ENCODE measurements at regions not wholly inside any gene's neighbourhood (a gene's known extent, or its start where the extent isn't known, plus 50 kb on each side); places are given as distances from the start of the nearest gene placed in this dataset.

GRCh38 chr4:14387647-14388046 lies 614.6 kb upstream of the CPEB2 start:
- no peak for DNase-seq (ENCODE audit: low read depth in 2 of 2)
- no peak for TF ChIP-seq CTCF (IDR thresholded peaks at IDR 0.05; ENCODE audit: low read depth, low read length)
- no peak overlapping the region for H3K4me3 ChIP-seq (replicated peaks in 1 of 2; ENCODE audit: low read depth in 2 of 2, low read length in 2 of 2)

- TF ChIP-seq CTCF (IDR thresholded peaks at IDR 0.05; ENCODE audit: low read depth, low read length): no peak
- DNase-seq (ENCODE audit: low read depth in 2 of 2): no peak
- no peak overlapping the region for H3K4me3 ChIP-seq (replicated peaks in 1 of 2; ENCODE audit: low read depth in 2 of 2, low read length in 2 of 2)
These were observed 609.9 kb upstream of the CPEB2 start for GRCh38 chr4:14392378-14392777.

- H3K4me3 ChIP-seq (replicated peaks in 1 of 2; ENCODE audit: low read depth in 2 of 2, low read length in 2 of 2): no peak overlapping the region
- TF ChIP-seq CTCF (IDR thresholded peaks at IDR 0.05; ENCODE audit: low read depth, low read length): no peak
- no peak for DNase-seq (ENCODE audit: low read depth in 2 of 2)
These were observed 606.1 kb upstream of the CPEB2 start for GRCh38 chr4:14396183-14396582.

GRCh38 chr4:14399848-14400247 lies 602.4 kb upstream of the CPEB2 start:
- DNase-seq (ENCODE audit: low read depth in 2 of 2): peak in 1 of 2 donors; percentile 30
- no peak overlapping the region for H3K4me3 ChIP-seq (replicated peaks in 1 of 2; ENCODE audit: low read depth in 2 of 2, low read length in 2 of 2)
- TF ChIP-seq CTCF (IDR thresholded peaks at IDR 0.05; ENCODE audit: low read depth, low read length): no peak

GRCh38 chr4:14400307-14400706 lies 602.0 kb upstream of the CPEB2 start:
- DNase-seq (ENCODE audit: low read depth in 2 of 2): peak in 1 of 2 donors; percentile 18
- TF ChIP-seq CTCF (IDR thresholded peaks at IDR 0.05; ENCODE audit: low read depth, low read length): no peak
- H3K4me3 ChIP-seq (replicated peaks in 1 of 2; ENCODE audit: low read depth in 2 of 2, low read length in 2 of 2): no peak overlapping the region

GRCh38 chr4:14403132-14403531 lies 599.1 kb upstream of the CPEB2 start:
- TF ChIP-seq CTCF (IDR thresholded peaks at IDR 0.05; ENCODE audit: low read depth, low read length): no peak
- H3K4me3 ChIP-seq (replicated peaks in 1 of 2; ENCODE audit: low read depth in 2 of 2, low read length in 2 of 2): no peak overlapping the region
- DNase-seq (ENCODE audit: low read depth in 2 of 2): no peak

- no peak overlapping the region for H3K4me3 ChIP-seq (replicated peaks in 1 of 2; ENCODE audit: low read depth in 2 of 2, low read length in 2 of 2)
- peak; percentile 31 to 43 for DNase-seq (ENCODE audit: low read depth in 2 of 2)
- TF ChIP-seq CTCF (IDR thresholded peaks at IDR 0.05; ENCODE audit: low read depth, low read length): no peak
These were observed 597.6 kb upstream of the CPEB2 start for GRCh38 chr4:14404730-14405129.

All from cardiac fibroblast (primary cell).